ENCODE measurements at regions not wholly inside any gene's neighbourhood (a gene's known extent, or its start where the extent isn't known, plus 50 kb on each side); places are given as distances from the start of the nearest gene placed in this dataset.

GRCh38 chr7:113267885-113268284, 149.5 kb upstream of the SMIM30 start:
- TF ChIP-seq, protein P1, sequence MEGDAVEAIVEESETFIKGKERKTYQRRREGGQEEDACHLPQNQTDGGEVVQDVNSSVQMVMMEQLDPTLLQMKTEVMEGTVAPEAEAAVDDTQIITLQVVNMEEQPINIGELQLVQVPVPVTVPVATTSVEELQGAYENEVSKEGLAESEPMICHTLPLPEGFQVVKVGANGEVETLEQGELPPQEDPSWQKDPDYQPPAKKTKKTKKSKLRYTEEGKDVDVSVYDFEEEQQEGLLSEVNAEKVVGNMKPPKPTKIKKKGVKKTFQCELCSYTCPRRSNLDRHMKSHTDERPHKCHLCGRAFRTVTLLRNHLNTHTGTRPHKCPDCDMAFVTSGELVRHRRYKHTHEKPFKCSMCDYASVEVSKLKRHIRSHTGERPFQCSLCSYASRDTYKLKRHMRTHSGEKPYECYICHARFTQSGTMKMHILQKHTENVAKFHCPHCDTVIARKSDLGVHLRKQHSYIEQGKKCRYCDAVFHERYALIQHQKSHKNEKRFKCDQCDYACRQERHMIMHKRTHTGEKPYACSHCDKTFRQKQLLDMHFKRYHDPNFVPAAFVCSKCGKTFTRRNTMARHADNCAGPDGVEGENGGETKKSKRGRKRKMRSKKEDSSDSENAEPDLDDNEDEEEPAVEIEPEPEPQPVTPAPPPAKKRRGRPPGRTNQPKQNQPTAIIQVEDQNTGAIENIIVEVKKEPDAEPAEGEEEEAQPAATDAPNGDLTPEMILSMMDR (IDR thresholded peaks at IDR 0.05): no peak
- TF ChIP-seq POLR2A (IDR thresholded peaks at IDR 0.05): no peak
